Neural cell (in vitro differentiated cells): ENCODE measurements at regions not wholly inside any gene's neighbourhood (a gene's known extent, or its start where the extent isn't known, plus 50 kb on each side); places are given as distances from the start of the nearest gene placed in this dataset.

Source experiments
- H2AFZ ChIP-seq: fragments of 200-600, 300-800 bp; sonication (generic), shearing (Covaris generic); 2 replicates; pipeline ENCODE4 v1.6.0; 2014; ENCODE audit warnings: low read depth, mild to moderate bottlenecking, antibody characterized with exemption, low read length, moderate library complexity
- H3F3A ChIP-seq: fragments of 200-600 bp; shearing (Covaris generic); 2 replicates; pipeline ENCODE4 v1.6.1; 2016; ENCODE audit warnings: mild to moderate bottlenecking, moderate library complexity, mixed read lengths, antibody characterized with exemption, low read length; ENCODE audit not compliant: insufficient read depth, poor library complexity, severe bottlenecking
- H3K27ac ChIP-seq: fragments of 200-600, 300-800 bp; sonication (generic), shearing (Covaris generic); 2 replicates; pipeline ENCODE4 v1.5.1; 2014; ENCODE audit warnings: mild to moderate bottlenecking, low read length, moderate library complexity
- H3K27me3 ChIP-seq: fragments of 300-800, 200-600 bp; sonication (generic), shearing (Covaris generic); 2 replicates; pipeline ENCODE4 v1.6.0; 2014; ENCODE audit warnings: mild to moderate bottlenecking, low read depth, low read length, moderate library complexity; ENCODE audit not compliant: insufficient read depth
- H3K36me3 ChIP-seq: fragments of 300-800, 200-600 bp; sonication (generic), shearing (Covaris generic); 2 replicates; pipeline ENCODE4 v1.5.1; 2014; ENCODE audit warnings: mild to moderate bottlenecking, antibody characterized with exemption, low read length, moderate library complexity; ENCODE audit not compliant: insufficient read depth
- H3K4me2 ChIP-seq: fragments of 300-800, 200-600 bp; sonication (generic), shearing (Covaris generic); 2 replicates; pipeline ENCODE4 v1.6.0; 2014; ENCODE audit warnings: mild to moderate bottlenecking, low read length
- H3K4me3 ChIP-seq: fragments of 300-800, 200-600 bp; sonication (generic), shearing (Covaris generic); 2 replicates; pipeline ENCODE4 v1.5.1; 2014; ENCODE audit warnings: mild to moderate bottlenecking, low read length, moderate library complexity
- H3K79me2 ChIP-seq: fragments of 200-600 bp; shearing (Covaris generic); replicated peaks from 2 replicates; pipeline ENCODE4 v1.6.0; 2014; ENCODE audit warnings: mild to moderate bottlenecking, low read length, moderate library complexity; ENCODE audit not compliant: insufficient read depth
- H3K9ac ChIP-seq: fragments of 300-800, 200-600 bp; sonication (generic), shearing (Covaris generic); 2 replicates; pipeline ENCODE4 v1.6.1; 2016; ENCODE audit warnings: mild to moderate bottlenecking, low read length, mixed read lengths
- H3K9me2 ChIP-seq: fragments of 200-600 bp; shearing (Covaris generic); 2 replicates; pipeline ENCODE4 v1.6.1; 2016; ENCODE audit warnings: mild to moderate bottlenecking, low read length, mixed read lengths; ENCODE audit not compliant: insufficient read depth
- H3K9me3 ChIP-seq: fragments of 200-600, 300-800 bp; sonication (generic), shearing (Covaris generic); 2 replicates; pipeline ENCODE4 v1.6.1; 2016; ENCODE audit warnings: mild to moderate bottlenecking, mixed run types, low read length, moderate library complexity, mixed read lengths
- H4K20me1 ChIP-seq: fragments of 200-600 bp; shearing (Covaris generic); 2 replicates; pipeline ENCODE4 v1.6.1; 2016; ENCODE audit warnings: mild to moderate bottlenecking, mixed run types; ENCODE audit not compliant: insufficient read depth
- CTCF ChIP-seq: fragments of 450-650 bp; IDR thresholded peaks from 2 replicates; pipeline ENCODE4 v1.5.1; 2014; ENCODE audit warnings: antibody characterized with exemption, mild to moderate bottlenecking, moderate library complexity; ENCODE audit not compliant: poor library complexity, severe bottlenecking
- EP300 ChIP-seq: fragments of 450-650 bp; conservative IDR thresholded peaks from 2 replicates; pipeline ENCODE4 v1.6.1; 2014; ENCODE audit warnings: antibody characterized with exemption, mild to moderate bottlenecking, moderate library complexity; ENCODE audit not compliant: poor library complexity, severe bottlenecking
- EZH2 ChIP-seq: fragments of 200-600, 300-800 bp; shearing (Covaris generic), sonication (generic); IDR thresholded peaks from 2 replicates; pipeline ENCODE4 v1.6.1; 2014; ENCODE audit warnings: antibody characterized with exemption, low read length, borderline replicate concordance, mild to moderate bottlenecking; ENCODE audit not compliant: insufficient read depth, poor library complexity, severe bottlenecking
- MXI1 ChIP-seq: fragments of 450-650 bp; conservative IDR thresholded peaks from 2 replicates; pipeline ENCODE4 v1.6.1; 2014; ENCODE audit warnings: antibody characterized with exemption, mild to moderate bottlenecking; ENCODE audit not compliant: poor library complexity, severe bottlenecking
- POLR2AphosphoS5 ChIP-seq: IDR thresholded peaks from 2 replicates; pipeline ENCODE4 v1.6.1; 2012
- RAD21 ChIP-seq: fragments of 450-650 bp; conservative IDR thresholded peaks from 2 replicates; pipeline ENCODE4 v1.6.1; 2014; ENCODE audit warnings: antibody characterized with exemption, mild to moderate bottlenecking, moderate library complexity
- REST ChIP-seq: IDR thresholded peaks from 2 replicates; pipeline ENCODE4 v1.6.1; 2012; ENCODE audit warnings: borderline replicate concordance
- SMC3 ChIP-seq: fragments of 450-650 bp; conservative IDR thresholded peaks from 2 replicates; pipeline ENCODE4 v1.6.1; 2014; ENCODE audit warnings: antibody characterized with exemption, mild to moderate bottlenecking, moderate library complexity; ENCODE audit not compliant: poor library complexity
- TAF1 ChIP-seq: IDR thresholded peaks from 2 replicates; pipeline ENCODE4 v1.6.1; 2012; ENCODE audit warnings: low read depth

GRCh38 chr5:3006526-3006925 lies 255.0 kb upstream of the IRX2 start:
- Histone ChIP-seq H3K4me3 (no peak overlapping the region), H3K9me3 (no peaks in the 10 kb centered on the region), H3K79me2 (no peaks in the 10 kb centered on the region), H3K27me3 (no peaks in the 10 kb centered on the region), H3K9ac (no peak overlapping the region), H3K36me3 (no peaks in the 10 kb centered on the region), H3K27ac (no peak overlapping the region), H3F3A (no peaks in the 10 kb centered on the region), H3K9me2 (no peaks in the 10 kb centered on the region), H3K4me2 (no peak overlapping the region), H4K20me1 (no peaks in the 10 kb centered on the region), H2AFZ (no peak overlapping the region)
- TF ChIP-seq SMC3 (no peak), POLR2AphosphoS5 (no peak)

- no peaks in the 10 kb centered on the region for H3K27me3 ChIP-seq
- H3F3A ChIP-seq, result no peaks in the 10 kb centered on the region
- H3K79me2 ChIP-seq, result no peaks in the 10 kb centered on the region
- H3K4me2 ChIP-seq, result no peak overlapping the region
- no peaks in the 10 kb centered on the region for H3K36me3 ChIP-seq
- H3K9ac ChIP-seq, result no peak overlapping the region
- H2AFZ ChIP-seq, result no peak overlapping the region
- no peaks in the 10 kb centered on the region for H3K9me3 ChIP-seq
- TF ChIP-seq CTCF (no peak), EZH2 (no peak), TAF1 (no peak), POLR2AphosphoS5 (no peak), REST (no peak), RAD21 (no peak), MXI1 (no peak), SMC3 (no peak), EP300 (no peak)
- H4K20me1 ChIP-seq, result no peaks in the 10 kb centered on the region
- no peak overlapping the region for H3K27ac ChIP-seq
- no peak overlapping the region for H3K4me3 ChIP-seq
- H3K9me2 ChIP-seq, result no peaks in the 10 kb centered on the region
Observed at GRCh38 chr5:3004361-3005080, 253.0 kb upstream of the IRX2 start.
